GM13977 (cell line): ENCODE measurements at regions not wholly inside any gene's neighbourhood (a gene's known extent, or its start where the extent isn't known, plus 50 kb on each side); places are given as distances from the start of the nearest gene placed in this dataset.

ENCODE experiments used
- DNase-seq: peaks from one replicate; pipeline ENCODE4 v3.0.0; 2012; ENCODE audit warnings: low spot score
- CTCF ChIP-seq: IDR thresholded peaks from 2 replicates; pipeline ENCODE4 v1.5.1; 2012; ENCODE audit warnings: mild to moderate bottlenecking, control low read depth; ENCODE audit not compliant: insufficient read depth; ENCODE audit errors: extremely low read depth, missing control alignments
- in situ Hi-C: fragments of 300-500 bp; cut with MboI; formaldehyde crosslinking; loops from one replicate; pipeline ENCODE4 v1.12.0; 2022; ENCODE audit warnings: low sequenced_read_pairs, low pct_unique_long_range_greater_than_20kb, mixed read lengths, inconsistent platforms; ENCODE audit not compliant: unreplicated experiment

DNA sequence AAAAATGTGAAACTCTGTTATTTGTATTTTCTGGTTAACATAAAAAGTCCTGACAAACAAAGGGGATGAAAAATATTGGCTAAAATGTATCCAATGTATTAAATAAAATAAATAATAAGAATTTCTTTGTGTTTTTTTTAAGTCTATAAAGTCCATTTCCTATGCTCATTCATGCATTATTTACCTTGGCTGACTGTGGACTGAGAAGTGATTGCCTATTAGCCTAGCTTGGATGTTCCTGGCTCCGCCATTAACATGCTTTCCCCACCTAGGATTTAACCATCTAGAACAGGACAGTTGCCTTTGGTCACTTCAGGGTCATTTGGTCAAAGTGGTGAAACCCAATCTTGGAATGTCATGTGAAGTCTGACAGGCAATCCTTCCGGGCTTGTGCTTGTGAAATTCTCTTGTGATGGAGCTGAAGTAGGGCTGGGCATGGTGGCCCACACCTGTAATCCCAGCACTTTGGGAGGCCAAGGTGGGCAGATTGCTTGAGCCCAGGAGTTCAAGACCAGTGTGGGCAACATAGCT, 60.4 kb upstream of the TANC1 start:
- no peak for TF ChIP-seq CTCF
- in situ Hi-C loops: loop anchor here (25.0 kb wide), 2 partner anchors 229 to 1054 kb away; no protein-coding TSS in a partner anchor
- DNase-seq: no peak

DNA sequence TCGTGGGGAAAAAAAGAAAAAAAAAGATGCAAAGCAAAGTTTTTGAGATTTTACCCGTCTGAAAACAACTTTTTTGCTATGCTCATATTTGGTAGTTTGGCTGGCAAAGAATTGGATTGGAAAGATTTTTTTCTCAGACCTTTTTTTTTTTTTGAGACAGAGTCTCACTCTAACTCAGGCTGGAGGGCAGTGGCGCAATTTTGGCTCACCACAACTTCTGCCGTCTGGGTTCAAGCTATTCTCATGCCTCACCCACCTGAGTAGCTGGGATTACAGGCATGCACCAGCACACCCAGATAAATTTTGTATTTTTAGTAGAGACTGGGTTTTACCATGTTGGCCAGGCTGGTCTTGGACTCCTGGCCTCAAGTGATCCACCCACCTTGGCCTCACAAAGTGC, 56.3 kb upstream of the TANC1 start:
- DNase-seq: no peak
- no peak for TF ChIP-seq CTCF
- in situ Hi-C loops: loop anchor here (25.0 kb wide), 2 partner anchors 225 to 1050 kb away; no protein-coding TSS in a partner anchor

- no peak for TF ChIP-seq CTCF
- no peak for DNase-seq
- in situ Hi-C loops: loop anchor here (25.0 kb wide), 2 partner anchors 225 to 1050 kb away; no protein-coding TSS in a partner anchor
These were observed 55.7 kb upstream of the TANC1 start for GRCh38 chr2:158912765-158913164.

- in situ Hi-C loops: loop anchor here (25.0 kb wide), 2 partner anchors 223 to 1048 kb away; no protein-coding TSS in a partner anchor
- DNase-seq: no peak
- no peak for TF ChIP-seq CTCF
These were observed 54.4 kb upstream of the TANC1 start for GRCh38 chr2:158914066-158914465.

- in situ Hi-C loops: loop anchor here (25.0 kb wide), 2 partner anchors 223 to 1048 kb away; no protein-coding TSS in a partner anchor
- no peak for DNase-seq
- TF ChIP-seq CTCF: no peak
These were observed 53.7 kb upstream of the TANC1 start for GRCh38 chr2:158914731-158915130.

DNA sequence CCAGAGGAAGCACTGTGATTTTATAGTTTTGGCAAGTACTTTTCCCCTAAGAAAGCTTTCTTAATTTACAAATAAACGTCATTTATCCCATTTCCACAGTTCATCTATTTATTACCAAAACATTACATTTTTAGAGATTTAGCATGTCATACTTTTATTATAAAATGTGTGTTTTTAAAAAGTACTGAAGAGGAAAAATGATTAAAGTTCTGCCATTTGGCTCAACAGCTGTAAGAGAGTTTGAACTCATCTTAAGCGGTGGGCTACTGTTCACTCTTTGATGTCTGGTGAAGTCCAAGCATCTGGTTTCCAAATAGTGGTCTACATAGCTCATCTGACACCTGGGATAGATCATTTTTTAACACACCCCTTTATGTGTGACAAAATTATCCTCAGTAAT, 51.3 kb upstream of the TANC1 start:
- in situ Hi-C loops: loop anchor here (25.0 kb wide), 2 partner anchors 220 to 1045 kb away; no protein-coding TSS in a partner anchor
- DNase-seq: no peak
- TF ChIP-seq CTCF: no peak
